ENCODE measurements at regions not wholly inside any gene's neighbourhood (a gene's known extent, or its start where the extent isn't known, plus 50 kb on each side); places are given as distances from the start of the nearest gene placed in this dataset.

- no peak overlapping the region for H3K27ac ChIP-seq
- DNase-seq (ENCODE audit: low spot score) = no peak
- TF ChIP-seq CTCF (IDR thresholded peaks at IDR 0.05) = no peak
- H3K4me1 ChIP-seq (ENCODE audit: control insufficient read depth in 1 of 2, low read depth in 2 of 2) = no peaks in the 10 kb centered on the region
- ATAC-seq (ENCODE audit: insufficient number of reproducible peaks, low FRiP score, low read depth) = no peak
- H3K9me3 ChIP-seq = no peaks in the 10 kb centered on the region
- no peaks in the 10 kb centered on the region for H3K27me3 ChIP-seq (replicated peaks; ENCODE audit: insufficient read depth)
- H3K36me3 ChIP-seq = no peaks in the 10 kb centered on the region
- H3K4me3 ChIP-seq = no peak overlapping the region
Observed at GRCh38 chr2:33765122-33765521, 166.0 kb upstream of the FAM98A start.

- no peaks in the 10 kb centered on the region for H3K4me1 ChIP-seq (ENCODE audit: control insufficient read depth in 1 of 2, low read depth in 2 of 2)
- ATAC-seq (ENCODE audit: insufficient number of reproducible peaks, low FRiP score, low read depth) = no peak
- DNase-seq (ENCODE audit: low spot score) = no peak
- no peaks in the 10 kb centered on the region for H3K36me3 ChIP-seq
- no peak overlapping the region for H3K27ac ChIP-seq
- no peaks in the 10 kb centered on the region for H3K27me3 ChIP-seq (replicated peaks; ENCODE audit: insufficient read depth)
- TF ChIP-seq CTCF (IDR thresholded peaks at IDR 0.05) = no peak
- no peaks in the 10 kb centered on the region for H3K9me3 ChIP-seq
- H3K4me3 ChIP-seq = no peak overlapping the region
Observed at GRCh38 chr2:33764551-33764950, 165.5 kb upstream of the FAM98A start.

- H3K36me3 ChIP-seq = no peaks in the 10 kb centered on the region
- no peak for ATAC-seq (ENCODE audit: insufficient number of reproducible peaks, low FRiP score, low read depth)
- H3K4me3 ChIP-seq = no peak overlapping the region
- DNase-seq (ENCODE audit: low spot score) = no peak
- no peaks in the 10 kb centered on the region for H3K9me3 ChIP-seq
- H3K27ac ChIP-seq = no peak overlapping the region
- H3K27me3 ChIP-seq (replicated peaks; ENCODE audit: insufficient read depth) = no peaks in the 10 kb centered on the region
- H3K4me1 ChIP-seq (ENCODE audit: control insufficient read depth in 1 of 2, low read depth in 2 of 2) = no peaks in the 10 kb centered on the region
- no peak for TF ChIP-seq CTCF (IDR thresholded peaks at IDR 0.05)
Observed at GRCh38 chr2:33763671-33764310, 164.7 kb upstream of the FAM98A start.

- no peaks in the 10 kb centered on the region for H3K4me1 ChIP-seq (ENCODE audit: control insufficient read depth in 1 of 2, low read depth in 2 of 2)
- H3K27ac ChIP-seq = no peak overlapping the region
- no peak overlapping the region for H3K4me3 ChIP-seq
- no peak for TF ChIP-seq CTCF (IDR thresholded peaks at IDR 0.05)
- ATAC-seq (ENCODE audit: insufficient number of reproducible peaks, low FRiP score, low read depth) (no peak), DNase-seq (ENCODE audit: low spot score) (no peak)
- H3K9me3 ChIP-seq = no peaks in the 10 kb centered on the region
- no peaks in the 10 kb centered on the region for H3K27me3 ChIP-seq (replicated peaks; ENCODE audit: insufficient read depth)
- H3K36me3 ChIP-seq = no peaks in the 10 kb centered on the region
Observed at GRCh38 chr2:33762636-33763035, 163.5 kb upstream of the FAM98A start.

- Histone ChIP-seq H3K27me3 (replicated peaks; ENCODE audit: insufficient read depth) (no peaks in the 10 kb centered on the region), H3K4me1 (ENCODE audit: control insufficient read depth in 1 of 2, low read depth in 2 of 2) (no peaks in the 10 kb centered on the region), H3K4me3 (no peak overlapping the region), H3K9me3 (peaks cover 7% of the 10 kb centered on the region), H3K36me3 (no peaks in the 10 kb centered on the region), H3K27ac (no peak overlapping the region)
- no peak for ATAC-seq (ENCODE audit: insufficient number of reproducible peaks, low FRiP score, low read depth)
- no peak for DNase-seq (ENCODE audit: low spot score)
- no peak for TF ChIP-seq CTCF (IDR thresholded peaks at IDR 0.05)
Observed at GRCh38 chr2:33746208-33746800, 147.2 kb upstream of the FAM98A start.
